ENCODE measurements at regions not wholly inside any gene's neighbourhood (a gene's known extent, or its start where the extent isn't known, plus 50 kb on each side); places are given as distances from the start of the nearest gene placed in this dataset.

- TF ChIP-seq POLR2A (IDR thresholded peaks at IDR 0.05; ENCODE audit: low read depth, low read length): no peak
- no peak for TF ChIP-seq POLR2AphosphoS5 (IDR thresholded peaks at IDR 0.05; ENCODE audit: low read depth, low read length)
- no peak for TF ChIP-seq TAF1 (IDR thresholded peaks at IDR 0.05; ENCODE audit: borderline replicate concordance, low read depth, low read length)
Measured at GRCh38 chr5:155514105-155514563, 500.6 kb downstream of the KIF4B start.

Measured in GM12892 (cell line).